ENCODE measurements at regions not wholly inside any gene's neighbourhood (a gene's known extent, or its start where the extent isn't known, plus 50 kb on each side); places are given as distances from the start of the nearest gene placed in this dataset.
"Not testable (repeated sequence)": the region's sequence is repeated elsewhere in the genome, so short reads cannot be mapped to it uniquely, and the experiment has no call there.

DNA sequence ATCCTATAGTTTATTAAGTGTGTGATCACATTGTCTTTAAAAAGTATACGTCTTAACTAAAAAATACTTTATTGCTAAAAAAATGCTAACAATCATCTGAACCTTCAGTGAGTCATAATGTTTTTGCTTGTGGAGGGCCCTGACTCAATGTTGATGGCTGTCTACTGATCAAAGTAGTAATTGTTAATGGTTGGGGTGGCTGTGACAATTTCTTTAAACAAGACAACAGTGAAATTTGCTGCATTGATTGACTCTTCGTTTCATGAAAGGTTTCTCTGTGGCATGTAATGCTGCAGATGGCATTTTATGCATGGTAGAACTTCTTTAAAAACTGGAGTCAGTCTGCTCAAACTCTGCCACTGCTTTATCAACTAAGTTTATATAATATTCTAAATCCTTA, 101.4 kb upstream of the IL15 start:
- DNase-seq (ENCODE audit: low read depth), result no peak

GRCh38 chr4:141538001-141538400, 98.4 kb upstream of the IL15 start:
- no peak for DNase-seq (ENCODE audit: low read depth)

- DNase-seq (ENCODE audit: low read depth), result no peak
Observed at GRCh38 chr4:141540643-141541042, 95.7 kb upstream of the IL15 start.

DNA sequence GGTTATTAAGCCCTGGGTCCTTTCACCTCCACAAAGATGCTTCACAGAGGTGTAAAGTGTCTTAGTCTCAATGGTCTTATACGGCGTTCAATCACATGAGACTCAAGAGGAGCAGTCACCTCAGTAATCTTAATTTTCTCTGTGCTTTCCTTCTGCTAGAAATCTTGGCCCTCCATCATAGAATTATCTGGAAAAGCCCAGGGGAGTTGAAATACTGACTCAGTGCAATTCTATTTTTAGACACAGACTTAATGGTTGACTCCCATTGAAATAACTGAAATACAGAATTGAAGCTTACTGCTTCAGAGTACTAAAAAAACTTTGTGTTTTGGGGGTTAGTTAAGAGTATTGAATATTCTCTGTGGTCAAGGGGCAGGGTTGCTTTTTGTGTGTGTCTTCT, 94.5 kb upstream of the IL15 start:
- DNase-seq (ENCODE audit: low read depth), result no peak

- no peak for DNase-seq (ENCODE audit: low read depth)
Observed at GRCh38 chr4:141543176-141543575, 93.2 kb upstream of the IL15 start.

DNA sequence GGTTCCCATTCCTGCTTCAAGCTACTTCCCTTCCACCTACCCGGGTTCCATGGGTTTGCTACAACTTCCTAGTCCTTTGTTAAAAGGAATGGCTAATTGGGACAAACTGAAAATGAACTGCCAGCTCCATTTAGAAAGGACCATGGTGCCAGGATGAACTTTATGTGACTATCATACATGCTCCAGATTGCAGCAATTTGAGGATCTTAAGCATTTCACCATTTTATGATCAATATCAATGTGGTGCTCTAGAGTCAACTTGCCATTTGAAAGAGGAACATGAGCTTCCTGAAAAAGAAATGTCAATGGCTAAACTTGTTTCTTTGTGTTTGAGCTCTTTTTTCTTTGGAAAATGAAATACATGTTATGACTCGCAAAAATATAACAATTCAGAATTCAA, 92.7 kb upstream of the IL15 start:
- no peak for DNase-seq (ENCODE audit: low read depth)

DNA sequence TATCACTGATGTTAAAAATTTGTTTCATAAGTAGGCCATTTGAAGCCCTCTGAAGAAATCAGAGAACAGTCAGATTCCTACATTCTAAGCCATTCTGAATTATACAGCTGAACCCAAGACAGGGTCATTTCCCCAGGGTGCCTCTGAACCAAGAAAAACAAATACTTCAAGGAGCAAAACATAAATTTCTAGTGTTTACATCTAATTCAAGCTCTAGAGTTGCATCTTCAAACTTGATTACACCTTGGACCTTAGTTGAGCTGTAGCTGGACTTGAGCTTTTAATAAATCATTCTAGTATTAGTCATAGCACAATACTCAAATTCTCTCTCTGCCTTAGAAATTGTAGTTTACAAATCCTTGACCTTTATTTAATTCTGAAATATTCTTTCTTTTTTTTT, 87.6 kb upstream of the IL15 start:
- no peak for DNase-seq (ENCODE audit: low read depth)

GRCh38 chr4:141560056-141560455, 76.3 kb upstream of the IL15 start:
- DNase-seq (ENCODE audit: low read depth), result no peak

DNA sequence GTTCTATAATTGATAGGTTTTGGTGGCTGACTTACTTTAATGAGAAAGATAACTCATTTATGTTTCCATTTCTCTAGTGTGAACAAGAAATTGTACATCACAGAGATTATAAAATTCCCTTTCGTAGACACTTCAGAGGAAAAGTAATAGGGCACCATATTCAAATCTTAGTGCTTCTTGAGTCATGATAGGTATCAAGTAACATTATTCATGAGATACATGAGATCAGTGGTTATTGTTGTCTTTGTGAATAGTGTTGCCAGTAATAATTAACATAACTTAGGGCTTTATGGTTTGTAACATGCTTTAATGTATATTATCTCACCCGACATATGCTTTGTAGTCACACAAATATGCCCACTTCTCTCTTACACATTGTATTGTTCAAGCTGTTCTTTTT, 73.7 kb upstream of the IL15 start:
- no peak for DNase-seq (ENCODE audit: low read depth)

- DNase-seq (ENCODE audit: low read depth), result no peak
Observed at GRCh38 chr4:141563723-141564122, 72.7 kb upstream of the IL15 start.

DNA sequence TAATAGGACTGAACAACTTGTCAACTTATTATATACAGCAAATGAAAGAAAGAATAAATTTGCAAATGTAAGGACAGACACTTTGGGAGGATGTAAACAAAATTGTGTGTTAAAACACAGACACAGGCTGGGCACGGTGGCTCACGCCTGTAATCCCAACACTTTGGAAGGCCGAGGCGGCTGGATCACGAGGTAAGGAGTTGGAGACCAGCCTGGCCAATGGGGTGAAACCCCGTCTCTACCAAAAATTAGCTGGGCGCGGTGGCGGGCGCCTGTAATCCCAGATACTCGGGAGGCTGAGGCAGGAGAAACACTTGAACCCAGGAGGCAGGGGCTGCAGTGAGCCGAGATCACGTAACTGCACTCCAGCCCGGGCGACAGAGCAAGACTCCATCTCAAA, 71.4 kb upstream of the IL15 start:
- not testable (repeated sequence) for DNase-seq (ENCODE audit: low read depth)

DNA sequence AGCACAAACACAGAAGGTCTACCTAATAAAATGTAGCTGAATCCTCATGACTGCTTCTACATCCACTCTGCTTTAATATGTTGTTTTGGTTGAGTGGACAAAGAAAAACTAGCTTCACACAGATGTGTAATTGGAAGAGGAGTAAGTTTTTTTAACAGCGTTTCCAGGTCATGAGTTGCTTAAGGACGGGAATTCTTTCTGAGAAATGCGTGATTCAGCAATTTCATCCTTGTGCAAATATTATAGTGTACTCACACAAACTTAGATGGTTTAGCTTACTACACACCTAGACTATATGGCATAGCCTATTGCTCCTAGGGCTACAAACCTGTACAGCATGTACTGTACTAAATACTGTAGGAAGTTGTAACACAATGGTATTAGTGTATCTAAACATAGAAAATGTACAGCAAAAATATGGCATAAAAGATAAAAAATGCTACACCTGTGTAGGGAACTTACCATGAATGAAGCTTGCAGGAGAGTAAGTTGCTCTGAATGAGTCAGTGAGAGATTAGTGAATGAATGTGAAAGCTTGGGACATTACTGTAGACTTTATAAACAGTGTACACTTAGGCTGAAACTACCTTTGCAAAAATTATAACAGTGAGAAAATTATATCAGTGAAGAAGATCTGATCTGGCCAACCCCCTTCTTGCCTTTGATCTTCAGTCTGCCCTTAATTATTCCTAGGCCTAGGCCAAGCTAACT, 70.8 kb upstream of the IL15 start:
- DNase-seq (ENCODE audit: low read depth), result no peak

DNA sequence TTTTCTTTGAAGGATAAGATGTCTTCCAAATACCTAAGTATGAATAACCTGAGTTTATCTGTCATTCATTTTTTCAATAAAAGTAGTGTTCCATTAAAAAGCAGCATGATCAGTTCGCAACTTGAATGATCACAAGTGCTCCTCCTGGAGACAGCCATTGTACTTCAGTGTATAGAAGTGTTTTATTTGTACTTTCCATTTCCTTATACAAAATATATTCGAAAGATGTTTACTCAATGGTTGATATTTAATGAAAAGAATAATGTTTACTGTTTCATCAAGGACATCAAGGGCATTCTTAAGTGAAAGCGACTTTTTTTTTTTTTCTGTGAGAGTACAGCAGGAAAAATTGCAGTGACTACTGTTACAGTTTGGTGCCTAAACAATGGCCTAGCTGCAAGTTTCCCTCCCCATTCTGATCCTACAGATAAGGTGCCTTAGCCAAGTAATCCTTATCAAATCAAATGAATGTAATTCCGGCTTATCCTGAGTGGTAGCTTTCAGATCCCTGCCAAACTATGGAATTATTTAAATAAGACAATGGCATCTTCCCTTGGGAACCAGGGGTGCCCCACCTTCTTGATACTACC, 69.0 kb upstream of the IL15 start:
- DNase-seq (ENCODE audit: low read depth), result no peak

DNA sequence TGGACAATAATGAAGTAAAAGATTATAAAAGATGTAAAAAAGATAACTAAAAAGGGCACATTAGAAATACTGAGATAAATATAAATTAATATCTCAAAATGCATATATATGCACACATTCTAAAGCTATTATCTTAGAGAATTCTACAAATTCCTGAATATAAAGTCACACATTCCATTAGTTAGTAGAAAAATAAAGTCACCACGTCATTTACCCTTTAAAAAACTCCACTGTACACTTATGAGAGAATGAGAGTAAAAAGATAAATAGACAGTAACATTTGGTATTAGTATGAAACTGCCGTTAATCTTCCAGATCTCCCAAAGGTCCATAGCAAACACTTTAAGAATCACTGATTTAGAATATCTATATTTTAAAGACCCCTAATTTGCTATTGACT, 67.2 kb upstream of the IL15 start:
- no peak for DNase-seq (ENCODE audit: low read depth)

GRCh38 chr4:141570290-141570689, 66.1 kb upstream of the IL15 start:
- no peak for DNase-seq (ENCODE audit: low read depth)

- DNase-seq (ENCODE audit: low read depth), result no peak
Observed at GRCh38 chr4:141571362-141571761, 65.0 kb upstream of the IL15 start.

DNA sequence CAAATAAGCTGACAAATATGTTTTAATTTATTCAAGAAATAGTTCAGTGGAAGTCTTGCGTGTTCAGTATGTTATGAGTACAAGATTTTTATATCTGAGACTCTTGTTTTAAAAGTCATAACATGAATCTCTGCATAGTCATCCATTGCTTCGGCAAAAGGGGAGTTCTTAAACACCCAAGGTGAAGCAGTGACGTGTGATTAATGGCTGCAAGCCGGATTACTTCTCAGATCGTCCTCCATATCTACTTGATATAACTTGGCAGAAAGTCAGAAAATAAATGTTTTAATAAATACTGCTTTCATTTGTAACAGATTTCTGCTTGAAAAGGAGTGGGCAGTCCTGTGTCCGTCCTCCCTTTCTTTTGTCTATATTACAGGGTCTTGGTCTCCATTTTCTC, 64.6 kb upstream of the IL15 start:
- DNase-seq (ENCODE audit: low read depth), result no peak

GRCh38 chr4:141573678-141574077, 62.7 kb upstream of the IL15 start:
- no peak for DNase-seq (ENCODE audit: low read depth)

GRCh38 chr4:141575884-141576283, 60.5 kb upstream of the IL15 start:
- no peak for DNase-seq (ENCODE audit: low read depth)

DNA sequence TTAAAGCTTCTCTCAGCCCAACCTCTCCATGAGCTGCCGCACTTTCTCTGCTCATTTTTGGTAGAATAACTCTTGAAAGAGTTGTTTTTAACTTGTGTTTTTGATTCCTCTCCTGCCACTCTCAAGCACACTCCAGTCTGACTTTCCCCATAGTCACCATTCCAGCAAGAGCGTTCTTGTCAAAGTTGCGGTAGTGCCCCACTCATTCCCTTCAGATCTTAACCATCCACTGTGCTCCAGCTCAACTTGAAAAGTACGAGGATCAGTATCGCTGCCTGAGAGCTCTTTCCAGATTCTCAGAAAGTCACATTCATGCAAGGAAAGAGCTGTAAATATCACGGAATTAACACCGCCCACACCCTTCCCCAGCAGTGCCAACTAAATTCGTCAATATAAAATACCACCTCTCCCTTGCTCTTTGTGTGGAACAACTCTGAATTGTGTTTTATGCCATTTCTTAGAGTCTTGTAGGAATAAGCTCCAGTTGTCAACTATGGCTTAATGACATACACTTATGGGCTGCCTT, 59.7 kb upstream of the IL15 start:
- DNase-seq (ENCODE audit: low read depth), result no peak

DNA sequence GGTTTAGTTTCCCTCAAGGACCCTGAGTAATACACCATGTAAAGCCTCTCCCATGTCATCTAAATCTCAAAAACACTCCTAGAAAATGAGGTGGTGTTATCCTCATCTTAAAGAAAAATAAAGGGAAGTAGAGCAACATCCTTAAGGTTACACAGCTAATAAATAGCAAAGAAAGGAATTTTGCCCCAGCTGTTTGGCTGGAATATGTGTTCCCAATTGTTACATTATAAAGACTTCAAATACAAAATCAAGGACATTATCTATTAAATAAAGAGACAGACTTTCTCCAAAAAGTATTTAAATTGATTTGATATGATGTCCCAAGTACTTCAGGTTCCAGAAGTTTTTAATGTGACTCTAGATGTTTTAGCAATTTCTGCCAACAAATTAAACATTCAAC, 57.9 kb upstream of the IL15 start:
- DNase-seq (ENCODE audit: low read depth), result no peak

GRCh38 chr4:141580523-141580922, 55.9 kb upstream of the IL15 start:
- no peak for DNase-seq (ENCODE audit: low read depth)

Data from stimulated activated CD8-positive, alpha-beta memory T cell treated with anti-CD3 and anti-CD28 coated beads, Interleukin-12 subunit alpha, Interleukin-12 subunit beta, amount 100 ng/mL, for 1 hour (primary cell).